ENCODE measurements at regions not wholly inside any gene's neighbourhood (a gene's known extent, or its start where the extent isn't known, plus 50 kb on each side); places are given as distances from the start of the nearest gene placed in this dataset.

DNA sequence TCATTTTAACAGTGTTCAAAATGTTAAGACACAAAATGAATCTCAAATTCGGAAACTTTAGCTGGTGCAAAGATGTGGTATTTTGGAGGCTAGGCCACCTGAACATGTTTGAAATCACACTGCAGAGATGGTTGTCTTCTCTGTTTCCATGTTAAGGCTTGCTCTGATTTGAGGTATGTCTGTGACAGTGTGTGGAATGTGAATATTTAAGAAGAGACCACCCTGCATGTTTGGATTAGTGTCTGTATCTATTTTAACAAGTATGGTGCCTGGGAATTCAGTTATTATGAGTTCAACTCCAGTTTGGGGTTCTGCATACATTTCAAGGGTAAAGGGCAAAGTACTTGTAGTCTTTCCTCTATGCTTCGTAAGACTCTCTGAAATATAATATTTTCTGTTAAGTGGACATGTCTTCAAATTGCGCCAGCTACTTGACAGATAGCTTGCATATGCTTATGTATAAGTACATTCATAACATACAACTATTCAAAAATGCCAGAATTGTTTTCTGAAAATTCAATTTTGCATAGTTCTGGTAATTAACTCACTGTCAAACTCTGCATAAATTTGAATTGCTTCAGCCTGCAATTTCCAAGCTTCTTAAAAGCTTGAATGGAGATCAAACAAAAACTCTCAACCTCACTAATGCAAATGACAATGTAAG lies 424.0 kb downstream of the ADAMTS20 start:
- TF ChIP-seq, protein P1, sequence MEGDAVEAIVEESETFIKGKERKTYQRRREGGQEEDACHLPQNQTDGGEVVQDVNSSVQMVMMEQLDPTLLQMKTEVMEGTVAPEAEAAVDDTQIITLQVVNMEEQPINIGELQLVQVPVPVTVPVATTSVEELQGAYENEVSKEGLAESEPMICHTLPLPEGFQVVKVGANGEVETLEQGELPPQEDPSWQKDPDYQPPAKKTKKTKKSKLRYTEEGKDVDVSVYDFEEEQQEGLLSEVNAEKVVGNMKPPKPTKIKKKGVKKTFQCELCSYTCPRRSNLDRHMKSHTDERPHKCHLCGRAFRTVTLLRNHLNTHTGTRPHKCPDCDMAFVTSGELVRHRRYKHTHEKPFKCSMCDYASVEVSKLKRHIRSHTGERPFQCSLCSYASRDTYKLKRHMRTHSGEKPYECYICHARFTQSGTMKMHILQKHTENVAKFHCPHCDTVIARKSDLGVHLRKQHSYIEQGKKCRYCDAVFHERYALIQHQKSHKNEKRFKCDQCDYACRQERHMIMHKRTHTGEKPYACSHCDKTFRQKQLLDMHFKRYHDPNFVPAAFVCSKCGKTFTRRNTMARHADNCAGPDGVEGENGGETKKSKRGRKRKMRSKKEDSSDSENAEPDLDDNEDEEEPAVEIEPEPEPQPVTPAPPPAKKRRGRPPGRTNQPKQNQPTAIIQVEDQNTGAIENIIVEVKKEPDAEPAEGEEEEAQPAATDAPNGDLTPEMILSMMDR (IDR thresholded peaks at IDR 0.05) = no peak
- TF ChIP-seq POLR2A (IDR thresholded peaks at IDR 0.05) = no peak

Measured in Peyer's patch (tissue), 4 donors.